Vagina (tissue), 2 donors: ENCODE measurements at regions not wholly inside any gene's neighbourhood (a gene's known extent, or its start where the extent isn't known, plus 50 kb on each side); places are given as distances from the start of the nearest gene placed in this dataset.

ENCODE experiments used
- DNase-seq, 2 donors: peaks; one replicate each; pipeline ENCODE4 v3.0.0-alpha.2; 2017; ENCODE audit errors: extremely low spot score in 2 of 2
- H3K27ac ChIP-seq: fragments of 200-600 bp; sonication (generic); one replicate; pipeline ENCODE4 v1.5.1; 2019
- H3K27me3 ChIP-seq: fragments of 200-600 bp; sonication (generic); one replicate; pipeline ENCODE4 v1.5.1; 2019
- H3K36me3 ChIP-seq, 2 donors: fragments of 200-600 bp; sonication (generic); one replicate each; pipeline ENCODE4 v1.5.1; 2017 to 2019
- H3K4me1 ChIP-seq: fragments of 200-600 bp; sonication (generic); one replicate; pipeline ENCODE4 v1.5.1; 2019
- H3K4me3 ChIP-seq, 2 donors: fragments of 200-600 bp; sonication (generic); 1 replicate in 1 of 2; 2 replicates in 1 of 2; pipeline ENCODE4 v1.5.1; 2016 to 2019
- H3K9me3 ChIP-seq: fragments of 200-600 bp; sonication (generic); one replicate; pipeline ENCODE4 v1.5.1; 2019
- POLR2A ChIP-seq, 2 donors: fragments of 450-650 bp; IDR thresholded peaks; one replicate each; pipeline ENCODE4 v1.6.1; 2017; ENCODE audit warnings: antibody characterized with exemption in 2 of 2, mild to moderate bottlenecking in 2 of 2, moderate library complexity in 2 of 2
- POLR2AphosphoS5 ChIP-seq, 2 donors: sonication (generic); formaldehyde crosslinking; IDR thresholded peaks; one replicate each; pipeline ENCODE4 v1.9.0; 2017; ENCODE audit warnings: antibody characterized with exemption in 2 of 2, mild to moderate bottlenecking in 2 of 2, low read depth in 1 of 2; ENCODE audit not compliant: insufficient read depth in 1 of 2
- intact Hi-C: fragments of 100-400 bp; cut with DNase I; formaldehyde crosslinking; loops from one replicate; pipeline ENCODE4 v1.15.1; 2023
- TF ChIP-seq, protein P1 (sequence below), 3 experiments: fragments of 450-650 bp in 2 of 3; fragments of 200-600 bp in 1 of 3; sonication (generic) in 1 of 3; IDR thresholded peaks; one replicate each; pipeline ENCODE4 v1.5.1; 2017 to 2019; ENCODE audit warnings: antibody characterized with exemption in 3 of 3, mild to moderate bottlenecking in 2 of 3, moderate library complexity in 2 of 3

DNA sequence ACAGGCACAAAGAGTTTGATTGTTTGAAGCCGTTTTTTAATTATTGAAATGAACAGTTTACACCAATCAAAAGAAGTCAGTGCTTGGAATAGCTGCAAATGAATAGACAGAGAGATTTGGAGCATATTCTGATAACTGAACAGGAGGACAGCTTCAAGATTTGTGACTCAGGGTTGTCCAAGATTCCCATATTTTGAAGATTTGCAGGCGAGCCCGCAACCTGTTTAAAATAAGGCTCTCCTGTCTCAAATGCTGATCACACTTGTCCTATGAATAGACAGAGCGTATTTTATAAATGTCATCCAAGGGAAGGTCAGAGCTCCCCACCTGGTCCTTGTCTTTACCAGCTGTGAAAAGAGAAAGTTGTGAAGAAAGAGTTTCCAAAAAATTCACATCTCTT, 198.7 kb downstream of the RNF144A start:
- no peak for DNase-seq
- no peaks in the 10 kb centered on the region for H3K9me3 ChIP-seq
- H3K4me3 ChIP-seq: no peak overlapping the region
- H3K36me3 ChIP-seq: no peaks in the 10 kb centered on the region
- H3K27ac ChIP-seq: no peak overlapping the region
- intact Hi-C loops: no loop called here
- TF ChIP-seq POLR2AphosphoS5 (IDR thresholded peaks at IDR 0.05; ENCODE audit: insufficient read depth in 1 of 2, low read depth in 1 of 2) (no peak), POLR2A (IDR thresholded peaks at IDR 0.05) (no peak)
- TF ChIP-seq, protein P1, sequence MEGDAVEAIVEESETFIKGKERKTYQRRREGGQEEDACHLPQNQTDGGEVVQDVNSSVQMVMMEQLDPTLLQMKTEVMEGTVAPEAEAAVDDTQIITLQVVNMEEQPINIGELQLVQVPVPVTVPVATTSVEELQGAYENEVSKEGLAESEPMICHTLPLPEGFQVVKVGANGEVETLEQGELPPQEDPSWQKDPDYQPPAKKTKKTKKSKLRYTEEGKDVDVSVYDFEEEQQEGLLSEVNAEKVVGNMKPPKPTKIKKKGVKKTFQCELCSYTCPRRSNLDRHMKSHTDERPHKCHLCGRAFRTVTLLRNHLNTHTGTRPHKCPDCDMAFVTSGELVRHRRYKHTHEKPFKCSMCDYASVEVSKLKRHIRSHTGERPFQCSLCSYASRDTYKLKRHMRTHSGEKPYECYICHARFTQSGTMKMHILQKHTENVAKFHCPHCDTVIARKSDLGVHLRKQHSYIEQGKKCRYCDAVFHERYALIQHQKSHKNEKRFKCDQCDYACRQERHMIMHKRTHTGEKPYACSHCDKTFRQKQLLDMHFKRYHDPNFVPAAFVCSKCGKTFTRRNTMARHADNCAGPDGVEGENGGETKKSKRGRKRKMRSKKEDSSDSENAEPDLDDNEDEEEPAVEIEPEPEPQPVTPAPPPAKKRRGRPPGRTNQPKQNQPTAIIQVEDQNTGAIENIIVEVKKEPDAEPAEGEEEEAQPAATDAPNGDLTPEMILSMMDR (IDR thresholded peaks at IDR 0.05): no peak
- H3K27me3 ChIP-seq: no peaks in the 10 kb centered on the region
- no peaks in the 10 kb centered on the region for H3K4me1 ChIP-seq

DNA sequence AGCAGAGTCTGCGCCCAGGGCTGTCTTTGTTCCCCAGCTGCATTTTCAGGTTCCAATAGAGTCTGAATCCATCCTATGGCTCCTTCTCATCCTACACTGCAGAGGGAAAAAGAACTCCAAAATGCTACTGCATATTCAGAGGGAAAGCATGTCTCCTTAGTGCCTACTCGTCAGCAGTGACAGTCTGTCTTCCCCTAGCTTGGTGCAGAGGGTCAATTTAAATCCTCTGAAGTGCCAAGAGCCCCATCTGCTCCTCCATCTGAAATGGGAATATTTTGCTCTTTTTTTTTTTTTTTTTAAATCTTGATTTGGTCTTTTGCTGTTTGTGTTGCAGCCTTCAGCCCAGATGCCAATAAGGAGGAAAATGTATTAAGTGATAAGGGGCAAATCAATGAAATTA, 199.3 kb downstream of the RNF144A start:
- DNase-seq: no peak
- Histone ChIP-seq H3K27me3 (no peaks in the 10 kb centered on the region), H3K9me3 (no peaks in the 10 kb centered on the region), H3K27ac (no peak overlapping the region), H3K4me3 (no peak overlapping the region), H3K4me1 (no peaks in the 10 kb centered on the region), H3K36me3 (no peaks in the 10 kb centered on the region)
- TF ChIP-seq POLR2A (IDR thresholded peaks at IDR 0.05) (no peak), POLR2AphosphoS5 (IDR thresholded peaks at IDR 0.05; ENCODE audit: insufficient read depth in 1 of 2, low read depth in 1 of 2) (no peak)
- TF ChIP-seq, protein P1 (IDR thresholded peaks at IDR 0.05): no peak
- intact Hi-C loops: no loop called here

DNA sequence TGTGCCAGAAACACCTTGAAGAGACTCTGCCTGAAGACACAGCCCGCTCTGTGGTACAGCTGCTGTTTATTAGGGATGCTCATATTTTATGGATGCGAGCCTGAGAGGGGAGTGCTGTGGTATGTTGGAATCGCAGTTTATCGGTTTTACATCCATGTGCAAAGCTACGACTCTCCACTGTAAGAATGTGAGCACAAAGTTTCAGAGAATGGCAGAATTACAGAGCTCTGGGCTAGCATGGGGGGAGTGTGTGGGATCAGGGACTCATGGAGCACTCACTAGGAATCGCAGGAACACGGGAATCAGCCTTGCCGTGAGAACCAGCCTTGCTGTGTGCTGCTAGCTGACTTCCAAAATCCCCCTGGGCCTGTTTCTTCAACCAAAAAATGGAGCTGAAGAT, 199.9 kb downstream of the RNF144A start:
- Histone ChIP-seq H3K9me3 (no peaks in the 10 kb centered on the region), H3K36me3 (no peaks in the 10 kb centered on the region), H3K27ac (no peak overlapping the region), H3K4me1 (no peaks in the 10 kb centered on the region), H3K4me3 (no peak overlapping the region), H3K27me3 (no peaks in the 10 kb centered on the region)
- no peak for DNase-seq
- TF ChIP-seq, protein P1 (IDR thresholded peaks at IDR 0.05): no peak
- TF ChIP-seq POLR2A (IDR thresholded peaks at IDR 0.05): no peak
- TF ChIP-seq POLR2AphosphoS5 (IDR thresholded peaks at IDR 0.05; ENCODE audit: insufficient read depth in 1 of 2, low read depth in 1 of 2): no peak
- intact Hi-C loops: no loop called here

DNA sequence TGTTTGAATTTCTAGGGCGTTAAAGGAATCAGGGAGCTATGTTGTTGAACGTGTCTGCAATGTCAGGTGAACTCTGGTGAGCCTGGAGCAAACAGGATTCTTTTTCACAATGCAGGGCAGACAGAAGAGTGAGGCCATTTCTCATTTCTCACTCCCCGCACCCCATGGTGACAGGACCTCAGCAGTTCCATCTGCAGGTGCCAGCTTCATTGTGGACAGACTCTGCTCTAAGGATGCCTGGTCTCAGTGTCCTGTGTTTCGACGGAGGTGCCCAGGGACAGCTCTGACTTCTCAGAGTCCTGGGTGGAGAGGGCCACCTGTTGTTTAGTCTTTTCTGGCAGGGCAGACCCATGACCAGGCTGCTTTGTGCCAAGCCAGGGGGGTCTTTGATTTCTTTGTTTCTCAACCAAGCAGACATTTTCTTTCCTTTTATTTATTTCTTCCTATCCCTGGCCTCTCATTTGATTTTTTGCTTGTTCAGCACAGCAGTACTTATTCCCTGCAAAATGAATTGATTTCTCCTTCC, 201.5 kb downstream of the RNF144A start:
- no peak overlapping the region for H3K4me3 ChIP-seq
- no peak for DNase-seq
- H3K9me3 ChIP-seq: no peaks in the 10 kb centered on the region
- no peaks in the 10 kb centered on the region for H3K27me3 ChIP-seq
- no peaks in the 10 kb centered on the region for H3K4me1 ChIP-seq
- intact Hi-C loops: no loop called here
- no peak overlapping the region for H3K27ac ChIP-seq
- TF ChIP-seq, protein P1 (IDR thresholded peaks at IDR 0.05): no peak
- TF ChIP-seq POLR2AphosphoS5 (IDR thresholded peaks at IDR 0.05; ENCODE audit: insufficient read depth in 1 of 2, low read depth in 1 of 2): no peak
- TF ChIP-seq POLR2A (IDR thresholded peaks at IDR 0.05): no peak
- no peaks in the 10 kb centered on the region for H3K36me3 ChIP-seq

DNA sequence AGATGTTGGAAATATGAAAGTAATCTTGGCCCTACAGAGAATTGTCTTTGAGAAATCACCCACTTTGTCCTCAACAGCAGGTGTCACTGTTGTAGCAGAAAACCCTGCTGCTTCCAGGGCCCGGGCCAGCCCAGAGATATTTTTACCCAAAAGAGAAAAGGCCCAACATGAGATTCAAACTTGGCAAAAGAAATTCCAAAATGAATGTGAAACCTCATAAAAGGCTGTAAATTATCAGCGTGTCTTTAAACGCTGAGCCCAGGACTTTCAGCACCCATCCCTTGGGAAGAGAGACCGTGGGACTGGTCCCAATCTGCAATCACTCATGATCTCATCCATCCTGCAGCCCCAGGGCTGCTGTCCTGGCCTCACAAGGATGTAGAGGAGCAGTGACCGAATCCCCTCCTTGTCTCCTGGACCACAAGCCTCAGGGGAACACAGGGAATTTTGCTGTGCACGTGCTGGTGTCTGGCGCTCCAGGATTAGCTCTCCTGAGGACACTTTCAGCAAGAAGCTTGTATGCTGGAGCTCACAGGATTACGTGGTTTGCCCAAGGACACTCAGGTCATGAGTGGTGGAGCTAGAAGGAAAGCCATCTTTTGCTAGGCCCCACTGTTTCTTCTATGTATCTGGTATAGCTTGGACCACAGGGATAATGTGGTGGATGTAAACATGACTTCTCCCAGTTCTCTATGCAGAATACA, 202.1 kb downstream of the RNF144A start:
- TF ChIP-seq POLR2AphosphoS5 (IDR thresholded peaks at IDR 0.05; ENCODE audit: insufficient read depth in 1 of 2, low read depth in 1 of 2): no peak
- no peak for TF ChIP-seq POLR2A (IDR thresholded peaks at IDR 0.05)
- TF ChIP-seq, protein P1 (IDR thresholded peaks at IDR 0.05): peak in 1 of 3 experiments; percentile 5
- no peak overlapping the region for H3K27ac ChIP-seq
- no peak for DNase-seq
- intact Hi-C loops: no loop called here
- no peak overlapping the region for H3K4me3 ChIP-seq
- no peaks in the 10 kb centered on the region for H3K27me3 ChIP-seq
- H3K4me1 ChIP-seq: no peaks in the 10 kb centered on the region
- no peaks in the 10 kb centered on the region for H3K9me3 ChIP-seq
- no peaks in the 10 kb centered on the region for H3K36me3 ChIP-seq
